ENCODE measurements at regions not wholly inside any gene's neighbourhood (a gene's known extent, or its start where the extent isn't known, plus 50 kb on each side); places are given as distances from the start of the nearest gene placed in this dataset.
"Not testable (repeated sequence)": the region's sequence is repeated elsewhere in the genome, so short reads cannot be mapped to it uniquely, and the experiment has no call there.

DNA sequence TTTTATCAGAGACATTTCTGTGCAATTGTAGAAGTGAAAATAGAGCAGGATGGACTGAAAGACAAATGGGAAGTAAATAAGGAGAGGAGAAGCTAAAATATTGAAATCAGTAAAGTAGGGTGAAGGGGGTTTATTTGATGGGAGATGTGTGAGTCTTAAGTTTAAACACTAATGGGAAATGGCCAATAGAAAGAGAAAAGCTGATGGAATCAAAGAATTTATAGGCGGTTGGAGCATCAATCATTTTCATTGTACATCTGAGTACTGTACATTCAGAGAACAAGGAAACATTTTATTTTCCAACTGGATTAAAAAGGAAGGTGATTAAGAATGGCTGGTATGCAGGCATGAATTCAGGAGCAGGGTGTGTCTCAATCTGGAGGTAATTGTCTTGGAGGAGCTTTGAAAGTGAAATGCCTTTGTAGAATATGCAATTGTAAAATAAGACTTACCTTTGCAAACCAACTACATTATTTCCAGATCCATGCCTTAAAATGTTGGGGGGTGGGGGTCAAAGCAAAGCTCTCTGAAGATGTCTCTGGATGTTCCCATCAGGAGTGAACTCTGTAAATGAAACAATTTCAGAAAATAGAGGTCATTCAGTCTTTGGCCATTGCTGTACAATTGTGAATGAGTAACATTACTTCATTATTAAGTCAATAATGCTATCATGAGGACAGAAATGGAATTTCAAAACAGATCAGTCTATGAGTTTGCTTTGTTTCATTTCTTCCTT, 227.4 kb downstream of the SPATA31A1 start:
- not testable (repeated sequence) for TF ChIP-seq POLR2AphosphoS5 (IDR thresholded peaks at IDR 0.05; ENCODE audit: low read depth, low read length); POLR2A (IDR thresholded peaks at IDR 0.05; ENCODE audit: borderline replicate concordance, extremely low read depth, insufficient read depth, insufficient read length)
